ENCODE measurements at regions not wholly inside any gene's neighbourhood (a gene's known extent, or its start where the extent isn't known, plus 50 kb on each side); places are given as distances from the start of the nearest gene placed in this dataset.

GRCh38 chr15:96625256-96625655, 294.8 kb downstream of the NR2F2 start:
- TF ChIP-seq BHLHE40 (IDR thresholded peaks at IDR 0.05; ENCODE audit: borderline replicate concordance) (no peak), SP1 (IDR thresholded peaks at IDR 0.05) (no peak), TARDBP (IDR thresholded peaks at IDR 0.05) (no peak), HDGF (IDR thresholded peaks at IDR 0.05; ENCODE audit: borderline replicate concordance) (no peak), FOXA1 (IDR thresholded peaks at IDR 0.05) (no peak), ELF4 (IDR thresholded peaks at IDR 0.05) (no peak), ARNT (IDR thresholded peaks at IDR 0.05) (no peak), SUZ12 (IDR thresholded peaks at IDR 0.05) (no peak), FOXK2 (IDR thresholded peaks at IDR 0.05) (no peak), FOXM1 (IDR thresholded peaks at IDR 0.05; ENCODE audit: borderline replicate concordance) (no peak), ZNF384 (IDR thresholded peaks at IDR 0.05) (no peak), CTBP1 (IDR thresholded peaks at IDR 0.05; ENCODE audit: borderline replicate concordance) (no peak), NFRKB (IDR thresholded peaks at IDR 0.05) (no peak)

All from HEK293T (cell line).